H9 (cell line): ENCODE measurements at regions not wholly inside any gene's neighbourhood (a gene's known extent, or its start where the extent isn't known, plus 50 kb on each side); places are given as distances from the start of the nearest gene placed in this dataset.

Experiments used
- DNase-seq: peaks from one replicate; pipeline ENCODE4 v3.0.0-alpha.2; 2017
- H2AFZ ChIP-seq: one replicate; pipeline ENCODE4 v1.6.1; 2013; ENCODE audit warnings: mild to moderate bottlenecking, low read length, control low read depth, moderate library complexity
- H2AK5ac ChIP-seq: 2 replicates; pipeline ENCODE4 v1.6.1; 2013; ENCODE audit warnings: low read length, control low read depth, mixed read lengths; ENCODE audit not compliant: insufficient read length
- H2BK120ac ChIP-seq: one replicate; pipeline ENCODE4 v1.6.1; 2013; ENCODE audit warnings: low read depth, mild to moderate bottlenecking, low read length, control low read depth, inconsistent platforms; ENCODE audit not compliant: poor library complexity, severe bottlenecking
- H2BK12ac ChIP-seq: 2 replicates; pipeline ENCODE4 v1.6.1; 2013; ENCODE audit warnings: low read length, control low read depth, mixed read lengths, low read depth; ENCODE audit not compliant: insufficient read length
- H2BK15ac ChIP-seq: 2 replicates; pipeline ENCODE4 v1.6.1; 2013; ENCODE audit warnings: low read depth, low read length, control low read depth
- H2BK20ac ChIP-seq: one replicate; pipeline ENCODE4 v1.6.1; 2013; ENCODE audit warnings: low read depth, mild to moderate bottlenecking, low read length, control low read depth, inconsistent platforms; ENCODE audit not compliant: poor library complexity, severe bottlenecking
- H2BK5ac ChIP-seq: 2 replicates; pipeline ENCODE4 v1.6.1; 2013; ENCODE audit warnings: low read length, control low read depth, mixed read lengths; ENCODE audit not compliant: insufficient read length
- H3K14ac ChIP-seq: 2 replicates; pipeline ENCODE4 v1.6.1; 2013; ENCODE audit warnings: low read length, control low read depth; ENCODE audit not compliant: insufficient read depth
- H3K18ac ChIP-seq: 2 replicates; pipeline ENCODE4 v1.6.1; 2013; ENCODE audit warnings: low read depth, mild to moderate bottlenecking, mixed read lengths, low read length, control low read depth; ENCODE audit not compliant: insufficient read length
- H3K23ac ChIP-seq: 2 replicates; pipeline ENCODE4 v1.6.1; 2013; ENCODE audit warnings: low read length, control low read depth, mixed read lengths, low read depth; ENCODE audit not compliant: insufficient read length
- H3K23me2 ChIP-seq: 2 replicates; pipeline ENCODE4 v1.6.1; 2013; ENCODE audit warnings: low read depth, mild to moderate bottlenecking, mixed read lengths, low read length, control low read depth; ENCODE audit not compliant: insufficient read length, poor library complexity, severe bottlenecking
- H3K27ac ChIP-seq: 2 replicates; pipeline ENCODE4 v1.5.1; 2013; ENCODE audit warnings: low read length, control low read depth, mixed read lengths, low read depth; ENCODE audit not compliant: insufficient read length
- H3K27me3 ChIP-seq: 2 replicates; pipeline ENCODE4 v1.6.1; 2013; ENCODE audit warnings: low read length, control low read depth, inconsistent platforms; ENCODE audit not compliant: insufficient read depth
- H3K4ac ChIP-seq: 2 replicates; pipeline ENCODE4 v1.6.1; 2013; ENCODE audit warnings: low read depth, mild to moderate bottlenecking, control low read depth, inconsistent platforms, low read length, moderate library complexity
- H3K4me1 ChIP-seq: 2 replicates; pipeline ENCODE4 v1.6.1; 2013; ENCODE audit warnings: low read length, control low read depth, inconsistent platforms; ENCODE audit not compliant: insufficient read depth
- H3K4me2 ChIP-seq: 2 replicates; pipeline ENCODE4 v1.6.1; 2013; ENCODE audit warnings: low read length, control low read depth, mixed read lengths; ENCODE audit not compliant: insufficient read length, insufficient read depth
- H3K56ac ChIP-seq: 2 replicates; pipeline ENCODE4 v1.6.1; 2013; ENCODE audit warnings: low read depth, mild to moderate bottlenecking, mixed read lengths, low read length, control low read depth; ENCODE audit not compliant: insufficient read length
- H3K79me1 ChIP-seq: 2 replicates; pipeline ENCODE4 v1.6.1; 2013; ENCODE audit warnings: low read depth, mild to moderate bottlenecking, moderate library complexity, low read length, control low read depth, inconsistent platforms; ENCODE audit not compliant: insufficient read depth, poor library complexity, severe bottlenecking
- H3K79me2 ChIP-seq: 2 replicates; pipeline ENCODE4 v1.6.1; 2013; ENCODE audit warnings: low read length, control low read depth, inconsistent platforms; ENCODE audit not compliant: insufficient read depth
- H3K9ac ChIP-seq: 2 replicates; pipeline ENCODE4 v1.6.1; 2013; ENCODE audit warnings: low read length, control low read depth, mixed read lengths; ENCODE audit not compliant: insufficient read length; ENCODE audit errors: extremely low read depth
- H3K9me3 ChIP-seq: one replicate; pipeline ENCODE4 v1.6.1; 2013; ENCODE audit warnings: low read depth, low read length, inconsistent platforms; ENCODE audit not compliant: control insufficient read depth
- H3T11ph ChIP-seq: one replicate; pipeline ENCODE4 v1.6.1; 2013; ENCODE audit warnings: mild to moderate bottlenecking, low read length, control low read depth, inconsistent platforms
- H4K20me1 ChIP-seq: one replicate; pipeline ENCODE4 v1.6.1; 2013; ENCODE audit not compliant: control insufficient read depth, insufficient read length, insufficient read depth
- H4K5ac ChIP-seq: 2 replicates; pipeline ENCODE4 v1.6.1; 2013; ENCODE audit warnings: low read depth, mild to moderate bottlenecking, mixed read lengths, low read length, control low read depth; ENCODE audit not compliant: insufficient read length
- H4K8ac ChIP-seq: replicated peaks from 2 replicates; pipeline ENCODE4 v1.6.1; 2013; ENCODE audit warnings: low read length, control low read depth, mixed read lengths, low read depth; ENCODE audit not compliant: insufficient read length
- H4K91ac ChIP-seq: 2 replicates; pipeline ENCODE4 v1.6.1; 2013; ENCODE audit warnings: low read depth, mild to moderate bottlenecking, moderate library complexity, mixed read lengths, low read length, control low read depth; ENCODE audit not compliant: insufficient read length
- H3K27ac Mint-ChIP-seq, 3 experiments: 2 replicates in 2 of 3; 3 replicates in 1 of 3; pipeline ENCODE4 v1.8.0; 2020 to 2021; ENCODE audit warnings: mixed read lengths in 3 of 3, mild to moderate bottlenecking in 1 of 3, moderate library complexity in 1 of 3
- H3K27me3 Mint-ChIP-seq: 2 replicates; pipeline ENCODE4 v1.8.0; 2021; ENCODE audit warnings: low read depth, mild to moderate bottlenecking, moderate library complexity, mixed read lengths
- H3K36me3 Mint-ChIP-seq, 3 experiments: 2 replicates in 2 of 3; 3 replicates in 1 of 3; pipeline ENCODE4 v1.8.0; 2020 to 2021; ENCODE audit warnings: low read depth in 3 of 3, mixed read lengths in 3 of 3; ENCODE audit not compliant: insufficient read depth in 1 of 3
- H3K4me1 Mint-ChIP-seq, 2 experiments: 2 replicates each; pipeline ENCODE4 v1.8.0; 2020; ENCODE audit warnings: mixed read lengths in 2 of 2
- H3K4me3 Mint-ChIP-seq, 2 experiments: 2 replicates in 1 of 2; 3 replicates in 1 of 2; pipeline ENCODE4 v1.8.0; 2020 to 2021; ENCODE audit warnings: mild to moderate bottlenecking in 2 of 2, mixed read lengths in 2 of 2, moderate library complexity in 1 of 2
- H3K9me3 Mint-ChIP-seq, 2 experiments: 2 replicates in 1 of 2; 3 replicates in 1 of 2; pipeline ENCODE4 v1.8.0; 2020; ENCODE audit warnings: mild to moderate bottlenecking in 2 of 2, mixed read lengths in 2 of 2, moderate library complexity in 1 of 2
- WGBS: extraction: QIAGEN DNeasy Blood & Tissue Kit; methylation state at CpG from one replicate; pipeline ENCODE4 v1.1.7; 2013; ENCODE audit warnings: missing lambda C conversion rate, low lambda C conversion rate, mixed read lengths; ENCODE audit not compliant: insufficient read length; ENCODE audit errors: extremely low coverage; 5-methylcytosine and 5-hydroxymethylcytosine counted together
- TF ChIP-seq, protein P1 (sequence below): fragments of 200-600 bp; sonication (generic); conservative IDR thresholded peaks from 3 replicates; pipeline ENCODE4 v1.8.0; 2021; ENCODE audit warnings: antibody characterized with exemption, mild to moderate bottlenecking

DNA sequence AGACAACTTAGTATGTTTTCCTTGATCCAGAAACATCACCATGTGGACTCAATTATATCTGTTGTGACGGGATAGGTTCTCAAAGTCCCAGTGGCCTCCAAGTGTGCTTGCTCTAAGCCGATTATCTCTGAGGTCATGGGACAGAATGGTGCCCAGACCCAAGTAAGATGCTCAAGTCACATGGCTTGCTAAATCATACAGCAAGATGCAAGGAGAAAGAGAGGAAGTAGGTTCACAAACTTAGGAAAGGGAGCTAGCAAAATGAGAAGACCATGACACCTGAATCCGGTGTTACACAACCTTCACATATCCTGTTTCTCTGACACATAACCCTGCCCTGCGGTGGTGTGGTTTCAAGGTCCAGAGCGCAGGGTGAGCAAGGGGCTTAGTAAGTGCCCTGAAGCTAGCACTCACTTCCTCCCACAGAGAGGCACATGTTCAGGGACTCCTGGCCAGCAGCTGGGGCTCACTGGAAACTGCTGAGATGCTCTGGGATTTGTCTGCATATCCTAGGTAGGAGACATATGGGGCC, 590.9 kb upstream of the ANKRD30A start:
- H4K5ac ChIP-seq: no peak overlapping the region
- peaks cover 0 to under 1% (median under 1%) of the 10 kb centered on the region in 3 experiments; a peak in 5 of 7 replicates for H3K36me3 Mint-ChIP-seq
- TF ChIP-seq, protein P1, sequence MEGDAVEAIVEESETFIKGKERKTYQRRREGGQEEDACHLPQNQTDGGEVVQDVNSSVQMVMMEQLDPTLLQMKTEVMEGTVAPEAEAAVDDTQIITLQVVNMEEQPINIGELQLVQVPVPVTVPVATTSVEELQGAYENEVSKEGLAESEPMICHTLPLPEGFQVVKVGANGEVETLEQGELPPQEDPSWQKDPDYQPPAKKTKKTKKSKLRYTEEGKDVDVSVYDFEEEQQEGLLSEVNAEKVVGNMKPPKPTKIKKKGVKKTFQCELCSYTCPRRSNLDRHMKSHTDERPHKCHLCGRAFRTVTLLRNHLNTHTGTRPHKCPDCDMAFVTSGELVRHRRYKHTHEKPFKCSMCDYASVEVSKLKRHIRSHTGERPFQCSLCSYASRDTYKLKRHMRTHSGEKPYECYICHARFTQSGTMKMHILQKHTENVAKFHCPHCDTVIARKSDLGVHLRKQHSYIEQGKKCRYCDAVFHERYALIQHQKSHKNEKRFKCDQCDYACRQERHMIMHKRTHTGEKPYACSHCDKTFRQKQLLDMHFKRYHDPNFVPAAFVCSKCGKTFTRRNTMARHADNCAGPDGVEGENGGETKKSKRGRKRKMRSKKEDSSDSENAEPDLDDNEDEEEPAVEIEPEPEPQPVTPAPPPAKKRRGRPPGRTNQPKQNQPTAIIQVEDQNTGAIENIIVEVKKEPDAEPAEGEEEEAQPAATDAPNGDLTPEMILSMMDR: no peak
- no peak overlapping the region for H3K23ac ChIP-seq
- H3K56ac ChIP-seq: no peak overlapping the region
- DNase-seq: no peak
- H4K8ac ChIP-seq: no peak overlapping the region
- H2BK120ac ChIP-seq: no peak overlapping the region
- H4K91ac ChIP-seq: no peak overlapping the region
- H3K27me3 Mint-ChIP-seq: no peaks in the 10 kb centered on the region
- H3K4ac ChIP-seq: no peak overlapping the region
- no peak overlapping the region for H2BK20ac ChIP-seq
- no peak overlapping the region for H2AK5ac ChIP-seq
- no peaks in the 10 kb centered on the region for H3K79me1 ChIP-seq
- no peak overlapping the region for H2BK12ac ChIP-seq
- no peak overlapping the region for H2BK5ac ChIP-seq
- no peak overlapping the region for H3K27ac ChIP-seq
- no peaks in the 10 kb centered on the region for H3K27me3 ChIP-seq
- no peak overlapping the region for H2BK15ac ChIP-seq
- no peaks in the 10 kb centered on the region for H3K9me3 ChIP-seq
- H2AFZ ChIP-seq: no peak overlapping the region
- H3K23me2 ChIP-seq: no peaks in the 10 kb centered on the region
- H3K79me2 ChIP-seq: no peaks in the 10 kb centered on the region
- H3K4me2 ChIP-seq: no peak overlapping the region
- H3T11ph ChIP-seq: no peak overlapping the region
- H3K9ac ChIP-seq: no peak overlapping the region
- H3K14ac ChIP-seq: no peak overlapping the region
- H3K4me3 Mint-ChIP-seq: no peak overlapping the region
- no peaks in the 10 kb centered on the region for H3K4me1 ChIP-seq
- WGBS: no CpG with 5 or more reads among the region's 5 CpGs
- H4K20me1 ChIP-seq: no peaks in the 10 kb centered on the region
- H3K18ac ChIP-seq: no peak overlapping the region
- H3K9me3 Mint-ChIP-seq: peaks cover 3 to 5% of the 10 kb centered on the region in 2 experiments; a peak in 4 of 5 replicates
- H3K27ac Mint-ChIP-seq: peak overlapping the region in 1 of 3 experiments; percentile 27; a peak in 1 of 7 replicates
- H3K4me1 Mint-ChIP-seq: peaks cover 2 to 3% of the 10 kb centered on the region in 2 experiments; a peak in 3 of 4 replicates
